ENCODE measurements at regions not wholly inside any gene's neighbourhood (a gene's known extent, or its start where the extent isn't known, plus 50 kb on each side); places are given as distances from the start of the nearest gene placed in this dataset.
A peak's percentile ranks its signal among the peaks of the same experiment; 100 is the strongest.

GRCh38 chr1:70675737-70676156, 264.7 kb downstream of the CTH start (continued):
- TF ChIP-seq ZNF609 (CRISPR knock-in tag; IDR thresholded peaks at IDR 0.05; ENCODE audit: borderline replicate concordance) = no peak
- peak in 1 of 2 experiments; percentile 34 for TF ChIP-seq E2F6 (IDR thresholded peaks at IDR 0.05; ENCODE audit: borderline replicate concordance in 1 of 2, extremely low read depth in 1 of 2, insufficient read depth in 1 of 2, insufficient read length in 1 of 2, low read depth in 1 of 2, low read length in 1 of 2, poor library complexity in 1 of 2, severe bottlenecking in 1 of 2)
- no peak for TF ChIP-seq HNRNPUL1 (IDR thresholded peaks at IDR 0.05; ENCODE audit: low read length)
- peak; percentile 89; the same call in 1 of the 2 replicates for TF ChIP-seq MTA3 (IDR thresholded peaks at IDR 0.05; ENCODE audit: borderline replicate concordance)
- TF ChIP-seq AFF4 (CRISPR knock-in tag; IDR thresholded peaks at IDR 0.05) = 0 out of 2 replicates have a peak, but pooled peaks have one; percentile 43
- no peak for TF ChIP-seq CGGBP1 (CRISPR knock-in tag; IDR thresholded peaks at IDR 0.05)
- no peak for TF ChIP-seq JUNB (CRISPR knock-in tag; conservative IDR thresholded peaks at IDR 0.05)
- no peak for TF ChIP-seq ATF6 (CRISPR knock-in tag; IDR thresholded peaks at IDR 0.05)
- no peak for TF ChIP-seq MITF (IDR thresholded peaks at IDR 0.05)
- TF ChIP-seq CC2D1A (IDR thresholded peaks at IDR 0.05) = peak; percentile 98
- no peak for TF ChIP-seq MEF2D (tag; conservative IDR thresholded peaks at IDR 0.05; ENCODE audit: low read depth)
- no peak for TF ChIP-seq ZFX (CRISPR knock-in tag; IDR thresholded peaks at IDR 0.05)
- no peak for TF ChIP-seq XRCC4 (IDR thresholded peaks at IDR 0.05; ENCODE audit: extremely low read depth, insufficient read depth, insufficient read length)
- TF ChIP-seq TBP (optimal IDR thresholded peaks at IDR 0.05; ENCODE audit: low read depth, low read length) = peak; percentile 15

Measured in K562 (cell line).